DOHH2 (cell line): ENCODE measurements at regions not wholly inside any gene's neighbourhood (a gene's known extent, or its start where the extent isn't known, plus 50 kb on each side); places are given as distances from the start of the nearest gene placed in this dataset.

Source experiments
- H3F3A ChIP-seq: fragments of 200-600 bp; sonication (generic), shearing (Covaris generic); 2 replicates; pipeline ENCODE4 v1.6.0; 2016; ENCODE audit warnings: antibody characterized with exemption, mild to moderate bottlenecking; ENCODE audit not compliant: control insufficient read depth, insufficient read depth
- H3K27ac ChIP-seq: fragments of 200-600 bp; sonication (generic); 2 replicates; pipeline ENCODE4 v1.5.1; 2014; ENCODE audit warnings: low read depth, mild to moderate bottlenecking, low read length, moderate library complexity
- H3K27me3 ChIP-seq: fragments of 200-600 bp; sonication (generic); 2 replicates; pipeline ENCODE4 v1.6.1; 2014; ENCODE audit warnings: mild to moderate bottlenecking, low read length, mixed read lengths; ENCODE audit not compliant: control insufficient read depth
- H3K36me3 ChIP-seq: fragments of 200-600 bp; sonication (generic); 2 replicates; pipeline ENCODE4 v1.6.1; 2014; ENCODE audit warnings: mild to moderate bottlenecking, low read length, moderate library complexity, mixed read lengths; ENCODE audit not compliant: control insufficient read depth
- H3K4me1 ChIP-seq: fragments of 200-600 bp; sonication (generic); 2 replicates; pipeline ENCODE4 v1.6.1; 2014; ENCODE audit warnings: mild to moderate bottlenecking, low read length, mixed read lengths; ENCODE audit not compliant: control insufficient read depth
- H3K4me2 ChIP-seq: fragments of 200-600 bp; sonication (generic); 2 replicates; pipeline ENCODE4 v1.6.0; 2014; ENCODE audit warnings: mild to moderate bottlenecking, low read length, moderate library complexity
- H3K4me3 ChIP-seq: fragments of 200-600 bp; sonication (generic); 2 replicates; pipeline ENCODE4 v1.5.1; 2014; ENCODE audit warnings: mild to moderate bottlenecking, low read length, mixed read lengths
- H3K79me2 ChIP-seq: fragments of 200-600 bp; sonication (generic); 2 replicates; pipeline ENCODE4 v1.6.1; 2014; ENCODE audit warnings: mild to moderate bottlenecking, low read length, mixed read lengths; ENCODE audit not compliant: control insufficient read depth
- H3K9me2 ChIP-seq: fragments of 200-600 bp; sonication (generic); replicated peaks from 2 replicates; pipeline ENCODE4 v1.6.1; 2014; ENCODE audit warnings: mild to moderate bottlenecking, low read length, mixed read lengths; ENCODE audit not compliant: control insufficient read depth
- H3K9me3 ChIP-seq: fragments of 200-600 bp; sonication (generic); 2 replicates; pipeline ENCODE4 v1.6.1; 2014; ENCODE audit warnings: antibody characterized with exemption, low read length, mixed read lengths; ENCODE audit not compliant: control insufficient read depth, insufficient read depth
- H4K20me1 ChIP-seq: fragments of 200-600 bp; sonication (generic); 2 replicates; pipeline ENCODE4 v1.6.0; 2014; ENCODE audit warnings: low read depth, mild to moderate bottlenecking, antibody characterized with exemption, low read length, moderate library complexity; ENCODE audit not compliant: control insufficient read depth, insufficient read depth
- EZH2phosphoT487 ChIP-seq: fragments of 200-600 bp; sonication (generic); IDR thresholded peaks from 2 replicates; pipeline ENCODE4 v1.6.1; 2017; ENCODE audit warnings: borderline replicate concordance, mild to moderate bottlenecking, antibody characterized with exemption, low read length, moderate library complexity, mixed read lengths
- TF ChIP-seq, protein P1 (sequence below): fragments of 200-600 bp; sonication (generic); IDR thresholded peaks from one replicate; pipeline ENCODE4 v1.5.1; 2014; ENCODE audit warnings: antibody characterized with exemption, mild to moderate bottlenecking, low read depth, low read length; ENCODE audit not compliant: poor library complexity, severe bottlenecking

DNA sequence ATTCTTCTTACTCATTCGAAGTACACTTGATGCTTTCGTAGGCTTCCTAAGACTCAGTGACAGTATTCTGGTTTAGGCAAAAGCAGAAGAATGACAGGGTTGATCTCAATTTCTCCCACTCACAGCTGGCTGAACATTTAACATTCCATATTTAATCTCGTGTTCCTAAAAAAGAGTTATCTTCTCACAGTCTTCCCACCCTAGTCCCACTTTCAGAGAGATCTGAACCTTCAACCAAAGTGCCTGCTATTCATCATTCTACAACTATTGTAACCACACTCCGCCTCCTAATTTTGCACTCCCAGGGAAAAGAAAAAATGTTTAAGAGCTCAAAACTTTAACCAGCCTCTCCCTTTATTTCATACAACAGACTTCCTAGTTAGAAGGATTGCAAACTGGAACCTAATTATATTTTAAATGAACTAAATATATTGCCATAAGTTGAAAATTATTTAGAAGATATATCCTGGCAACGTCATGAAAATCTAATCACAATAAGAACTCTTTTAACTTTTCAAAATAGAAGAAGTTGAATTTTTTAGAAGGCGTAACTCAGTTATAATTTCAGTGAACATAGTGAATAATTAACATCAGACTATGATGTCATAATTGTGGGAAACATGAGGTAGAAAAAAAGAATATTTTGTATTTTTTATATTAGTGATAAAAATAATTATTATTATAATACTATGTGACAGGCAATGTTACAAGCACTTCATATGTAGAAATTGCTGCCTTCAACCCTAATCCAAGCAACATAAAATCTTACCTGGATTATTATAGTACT lies 540.9 kb upstream of the ADGRL2 start:
- Histone ChIP-seq H3K9me3 (no peaks in the 10 kb centered on the region), H3K9me2 (no peaks in the 10 kb centered on the region), H3K27ac (no peak overlapping the region), H3K4me3 (no peak overlapping the region), H4K20me1 (no peaks in the 10 kb centered on the region), H3K4me2 (no peak overlapping the region), H3F3A (no peaks in the 10 kb centered on the region), H3K4me1 (no peaks in the 10 kb centered on the region), H3K79me2 (no peaks in the 10 kb centered on the region), H3K27me3 (no peaks in the 10 kb centered on the region), H3K36me3 (no peaks in the 10 kb centered on the region)
- TF ChIP-seq, protein P1, sequence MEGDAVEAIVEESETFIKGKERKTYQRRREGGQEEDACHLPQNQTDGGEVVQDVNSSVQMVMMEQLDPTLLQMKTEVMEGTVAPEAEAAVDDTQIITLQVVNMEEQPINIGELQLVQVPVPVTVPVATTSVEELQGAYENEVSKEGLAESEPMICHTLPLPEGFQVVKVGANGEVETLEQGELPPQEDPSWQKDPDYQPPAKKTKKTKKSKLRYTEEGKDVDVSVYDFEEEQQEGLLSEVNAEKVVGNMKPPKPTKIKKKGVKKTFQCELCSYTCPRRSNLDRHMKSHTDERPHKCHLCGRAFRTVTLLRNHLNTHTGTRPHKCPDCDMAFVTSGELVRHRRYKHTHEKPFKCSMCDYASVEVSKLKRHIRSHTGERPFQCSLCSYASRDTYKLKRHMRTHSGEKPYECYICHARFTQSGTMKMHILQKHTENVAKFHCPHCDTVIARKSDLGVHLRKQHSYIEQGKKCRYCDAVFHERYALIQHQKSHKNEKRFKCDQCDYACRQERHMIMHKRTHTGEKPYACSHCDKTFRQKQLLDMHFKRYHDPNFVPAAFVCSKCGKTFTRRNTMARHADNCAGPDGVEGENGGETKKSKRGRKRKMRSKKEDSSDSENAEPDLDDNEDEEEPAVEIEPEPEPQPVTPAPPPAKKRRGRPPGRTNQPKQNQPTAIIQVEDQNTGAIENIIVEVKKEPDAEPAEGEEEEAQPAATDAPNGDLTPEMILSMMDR, result no peak
- TF ChIP-seq EZH2phosphoT487, result no peak

DNA sequence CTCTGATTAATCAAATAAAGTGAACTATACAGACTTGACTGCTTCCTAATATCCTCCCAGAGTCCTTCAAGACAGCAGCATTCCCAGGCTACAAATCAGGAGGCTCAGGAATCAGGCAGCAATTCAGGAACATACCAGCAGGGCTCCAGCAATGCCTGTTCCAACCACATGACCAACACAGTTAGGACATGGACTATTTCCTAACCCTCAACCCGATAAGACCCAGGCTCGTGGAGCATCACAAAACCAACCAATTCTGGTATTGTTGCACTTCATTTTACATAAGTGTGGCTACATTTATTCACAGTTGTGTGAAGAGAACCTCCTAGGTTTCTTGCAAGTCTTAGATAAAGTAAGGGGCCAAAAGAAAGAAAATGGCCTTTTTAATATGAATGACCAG lies 546.2 kb upstream of the ADGRL2 start:
- no peaks in the 10 kb centered on the region for H3K79me2 ChIP-seq
- H3K9me3 ChIP-seq, result no peaks in the 10 kb centered on the region
- H3K27ac ChIP-seq, result no peak overlapping the region
- TF ChIP-seq EZH2phosphoT487, result no peak
- TF ChIP-seq, protein P1, result no peak
- 0 out of 2 replicates have a peak, but pooled peaks cover 2% of the 10 kb centered on the region for H3K9me2 ChIP-seq
- H3K36me3 ChIP-seq, result no peaks in the 10 kb centered on the region
- no peaks in the 10 kb centered on the region for H4K20me1 ChIP-seq
- no peak overlapping the region for H3K4me3 ChIP-seq
- H3F3A ChIP-seq, result no peaks in the 10 kb centered on the region
- H3K27me3 ChIP-seq, result no peaks in the 10 kb centered on the region
- no peaks in the 10 kb centered on the region for H3K4me1 ChIP-seq
- H3K4me2 ChIP-seq, result no peak overlapping the region

DNA sequence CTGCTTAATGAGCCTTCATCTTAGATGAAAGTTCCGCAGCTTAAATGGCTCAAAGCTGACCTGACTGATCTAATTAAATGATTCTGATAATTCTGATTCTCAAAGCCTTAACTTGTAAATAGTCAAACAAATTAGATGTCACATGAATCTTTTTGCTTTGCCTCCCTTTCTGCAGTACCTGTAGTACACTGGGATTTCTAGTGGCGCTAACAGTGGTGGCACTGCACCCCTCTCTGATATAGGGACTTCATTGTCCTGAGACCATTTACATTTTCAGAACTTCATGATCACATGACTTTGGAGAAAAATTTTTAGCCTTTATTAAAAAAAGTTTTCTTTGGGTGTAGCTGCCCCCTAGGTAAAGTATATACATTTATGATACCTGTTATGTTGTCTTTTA lies 546.7 kb upstream of the ADGRL2 start:
- Histone ChIP-seq H3K9me3 (no peaks in the 10 kb centered on the region), H3K9me2 (0 out of 2 replicates have a peak, but pooled peaks cover 2% of the 10 kb centered on the region), H3K27ac (no peak overlapping the region), H3F3A (no peaks in the 10 kb centered on the region), H3K4me3 (no peak overlapping the region), H3K4me1 (no peaks in the 10 kb centered on the region), H3K36me3 (no peaks in the 10 kb centered on the region), H3K27me3 (no peaks in the 10 kb centered on the region), H4K20me1 (no peaks in the 10 kb centered on the region), H3K79me2 (no peaks in the 10 kb centered on the region), H3K4me2 (no peak overlapping the region)
- TF ChIP-seq EZH2phosphoT487, result no peak
- TF ChIP-seq, protein P1, result no peak
